ENCODE measurements at regions not wholly inside any gene's neighbourhood (a gene's known extent, or its start where the extent isn't known, plus 50 kb on each side); places are given as distances from the start of the nearest gene placed in this dataset.
A peak's percentile ranks its signal among the peaks of the same experiment; 100 is the strongest.

DNA sequence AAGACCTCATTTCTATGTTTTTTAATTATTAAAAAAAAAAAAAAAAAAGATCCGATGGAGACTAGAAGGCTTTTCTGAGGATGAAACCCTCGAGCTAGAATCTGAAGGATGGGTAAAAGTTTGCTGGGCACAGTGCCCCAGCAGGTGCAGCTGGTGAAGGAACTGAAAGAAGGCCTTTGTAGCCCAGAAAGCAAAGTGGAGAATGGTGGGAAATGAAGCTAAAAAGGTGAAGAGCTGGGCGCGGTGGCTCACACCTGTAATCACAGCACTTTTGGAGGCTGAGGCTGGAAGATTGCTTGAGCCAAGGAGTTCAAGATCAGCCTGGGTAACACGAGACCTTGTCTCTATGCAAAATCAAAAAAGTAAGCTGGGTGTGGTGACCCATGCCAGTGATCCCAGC is 50.3 kb upstream of the SEC14L1 start:
- TF ChIP-seq, protein P1, sequence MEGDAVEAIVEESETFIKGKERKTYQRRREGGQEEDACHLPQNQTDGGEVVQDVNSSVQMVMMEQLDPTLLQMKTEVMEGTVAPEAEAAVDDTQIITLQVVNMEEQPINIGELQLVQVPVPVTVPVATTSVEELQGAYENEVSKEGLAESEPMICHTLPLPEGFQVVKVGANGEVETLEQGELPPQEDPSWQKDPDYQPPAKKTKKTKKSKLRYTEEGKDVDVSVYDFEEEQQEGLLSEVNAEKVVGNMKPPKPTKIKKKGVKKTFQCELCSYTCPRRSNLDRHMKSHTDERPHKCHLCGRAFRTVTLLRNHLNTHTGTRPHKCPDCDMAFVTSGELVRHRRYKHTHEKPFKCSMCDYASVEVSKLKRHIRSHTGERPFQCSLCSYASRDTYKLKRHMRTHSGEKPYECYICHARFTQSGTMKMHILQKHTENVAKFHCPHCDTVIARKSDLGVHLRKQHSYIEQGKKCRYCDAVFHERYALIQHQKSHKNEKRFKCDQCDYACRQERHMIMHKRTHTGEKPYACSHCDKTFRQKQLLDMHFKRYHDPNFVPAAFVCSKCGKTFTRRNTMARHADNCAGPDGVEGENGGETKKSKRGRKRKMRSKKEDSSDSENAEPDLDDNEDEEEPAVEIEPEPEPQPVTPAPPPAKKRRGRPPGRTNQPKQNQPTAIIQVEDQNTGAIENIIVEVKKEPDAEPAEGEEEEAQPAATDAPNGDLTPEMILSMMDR (IDR thresholded peaks at IDR 0.05 in 8 of 11, conservative IDR thresholded peaks at IDR 0.05 in 3 of 11) = no peak
- no peak for TF ChIP-seq POLR2A (IDR thresholded peaks at IDR 0.05)
- TF ChIP-seq POLR2AphosphoS5 (IDR thresholded peaks at IDR 0.05) = peak in 1 of 3 donors; percentile 8
